Kidney epithelial cell (primary cell): ENCODE measurements at regions not wholly inside any gene's neighbourhood (a gene's known extent, or its start where the extent isn't known, plus 50 kb on each side); places are given as distances from the start of the nearest gene placed in this dataset.
"Not testable (repeated sequence)": the region's sequence is repeated elsewhere in the genome, so short reads cannot be mapped to it uniquely, and the experiment has no call there.

Source experiments
- DNase-seq: peaks from one replicate; pipeline ENCODE4 v3.0.0-alpha.2; 2010; ENCODE audit warnings: low read depth
- H3K27me3 ChIP-seq: 2 replicates; pipeline ENCODE4 v1.6.0; 2011; ENCODE audit warnings: low read length; ENCODE audit not compliant: control insufficient read depth, insufficient read depth
- H3K36me3 ChIP-seq: 2 replicates; pipeline ENCODE4 v1.5.1; 2011; ENCODE audit warnings: low read length; ENCODE audit not compliant: control insufficient read depth, insufficient read depth
- H3K4me3 ChIP-seq: 2 replicates; pipeline ENCODE4 v1.5.1; 2011; ENCODE audit warnings: low read depth, mild to moderate bottlenecking, control low read depth, low read length
- TF ChIP-seq, protein P1 (sequence below): IDR thresholded peaks from 2 replicates; pipeline ENCODE4 v1.5.1; 2011; ENCODE audit warnings: mild to moderate bottlenecking, moderate library complexity, low read length, control low read depth, inconsistent platforms; ENCODE audit not compliant: insufficient read depth, poor library complexity, severe bottlenecking

DNA sequence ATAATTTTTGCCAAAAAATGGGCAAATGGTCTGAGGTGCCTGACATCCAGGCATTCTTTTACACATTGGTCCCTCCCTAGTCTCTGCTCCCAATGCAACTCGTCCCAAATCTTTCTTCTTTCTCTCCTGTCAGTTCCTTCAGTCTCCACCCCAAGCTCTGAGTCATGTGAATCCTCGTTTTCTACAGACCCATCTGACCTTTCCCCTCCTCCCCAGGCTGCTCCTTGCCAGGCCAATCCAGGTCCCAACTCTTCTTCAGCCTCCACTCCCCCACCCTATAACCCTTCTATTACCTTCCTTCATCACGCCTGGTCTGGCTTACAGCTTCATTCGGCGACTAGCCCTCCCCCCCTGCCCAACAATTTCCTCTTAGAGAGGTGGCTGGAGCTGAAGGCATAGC lies 55.3 kb downstream of the BBS10 start:
- H3K4me3 ChIP-seq, H3K27me3 ChIP-seq, H3K36me3 ChIP-seq, DNase-seq: not testable (repeated sequence)

DNA sequence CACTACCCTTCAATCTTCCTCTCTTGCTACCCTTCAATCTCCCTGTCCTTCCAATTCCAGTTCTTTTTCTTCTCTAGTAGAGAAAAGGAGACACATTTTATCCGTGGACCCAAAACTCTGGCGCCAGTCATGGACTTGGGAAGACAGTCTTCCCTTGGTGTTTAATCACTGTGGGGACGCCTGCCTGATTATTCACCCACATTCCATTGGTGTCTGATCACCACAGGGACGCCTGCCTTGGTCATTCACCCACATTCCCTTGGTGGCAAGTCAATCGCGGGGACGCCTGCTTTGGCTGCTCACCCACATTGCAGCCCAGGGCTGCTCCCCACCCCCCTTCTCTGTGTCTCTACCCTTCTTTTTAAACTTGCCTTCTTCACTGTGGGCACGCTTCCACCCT lies 55.9 kb downstream of the BBS10 start:
- not testable (repeated sequence) for H3K4me3 ChIP-seq, H3K27me3 ChIP-seq, H3K36me3 ChIP-seq, DNase-seq

DNA sequence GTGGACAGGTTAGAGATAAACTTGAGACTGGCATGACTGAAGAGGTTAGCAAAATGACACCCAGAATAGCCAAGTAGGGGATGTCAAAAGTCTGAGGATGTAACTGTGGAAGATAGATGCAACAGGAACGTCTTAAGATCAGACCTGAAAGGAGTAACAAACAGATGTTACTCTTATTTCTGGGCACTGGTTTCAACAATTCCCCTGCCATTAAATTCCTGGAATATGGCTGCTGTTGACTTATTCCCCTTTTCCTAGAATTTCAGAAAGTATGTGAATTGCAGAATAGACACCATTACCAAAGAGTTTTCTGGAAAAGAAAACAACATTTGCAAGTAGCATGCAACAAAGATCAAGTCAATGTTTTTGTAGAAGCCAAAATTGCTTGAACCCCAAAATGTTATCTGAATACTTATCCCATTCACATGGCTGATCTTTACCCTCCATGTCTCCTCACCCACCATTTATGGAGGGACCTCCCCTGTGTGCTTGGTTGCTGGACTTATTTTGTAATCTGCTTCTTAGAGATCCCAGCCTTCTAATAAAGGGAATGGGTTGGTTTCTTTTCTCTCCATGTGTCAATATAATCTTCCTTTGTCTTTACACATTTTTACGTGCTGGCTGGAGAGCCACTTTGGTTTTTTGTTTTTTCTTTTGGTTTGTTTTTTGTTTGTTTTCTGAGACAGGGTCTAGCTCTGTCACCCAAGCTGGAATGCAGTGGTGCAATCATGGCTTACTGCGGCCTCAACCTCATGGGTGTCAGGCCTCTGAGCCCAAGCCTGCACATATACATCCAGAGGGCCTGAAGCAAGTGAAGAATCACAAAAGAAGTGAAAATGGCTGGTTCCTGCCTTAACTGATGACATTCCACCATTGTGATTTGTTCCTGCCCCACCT lies 57.0 kb downstream of the BBS10 start:
- H3K36me3 ChIP-seq = no peaks in the 10 kb centered on the region
- TF ChIP-seq, protein P1, sequence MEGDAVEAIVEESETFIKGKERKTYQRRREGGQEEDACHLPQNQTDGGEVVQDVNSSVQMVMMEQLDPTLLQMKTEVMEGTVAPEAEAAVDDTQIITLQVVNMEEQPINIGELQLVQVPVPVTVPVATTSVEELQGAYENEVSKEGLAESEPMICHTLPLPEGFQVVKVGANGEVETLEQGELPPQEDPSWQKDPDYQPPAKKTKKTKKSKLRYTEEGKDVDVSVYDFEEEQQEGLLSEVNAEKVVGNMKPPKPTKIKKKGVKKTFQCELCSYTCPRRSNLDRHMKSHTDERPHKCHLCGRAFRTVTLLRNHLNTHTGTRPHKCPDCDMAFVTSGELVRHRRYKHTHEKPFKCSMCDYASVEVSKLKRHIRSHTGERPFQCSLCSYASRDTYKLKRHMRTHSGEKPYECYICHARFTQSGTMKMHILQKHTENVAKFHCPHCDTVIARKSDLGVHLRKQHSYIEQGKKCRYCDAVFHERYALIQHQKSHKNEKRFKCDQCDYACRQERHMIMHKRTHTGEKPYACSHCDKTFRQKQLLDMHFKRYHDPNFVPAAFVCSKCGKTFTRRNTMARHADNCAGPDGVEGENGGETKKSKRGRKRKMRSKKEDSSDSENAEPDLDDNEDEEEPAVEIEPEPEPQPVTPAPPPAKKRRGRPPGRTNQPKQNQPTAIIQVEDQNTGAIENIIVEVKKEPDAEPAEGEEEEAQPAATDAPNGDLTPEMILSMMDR = no peak
- no peaks in the 10 kb centered on the region for H3K27me3 ChIP-seq
- DNase-seq = no peak
- H3K4me3 ChIP-seq = no peak overlapping the region

DNA sequence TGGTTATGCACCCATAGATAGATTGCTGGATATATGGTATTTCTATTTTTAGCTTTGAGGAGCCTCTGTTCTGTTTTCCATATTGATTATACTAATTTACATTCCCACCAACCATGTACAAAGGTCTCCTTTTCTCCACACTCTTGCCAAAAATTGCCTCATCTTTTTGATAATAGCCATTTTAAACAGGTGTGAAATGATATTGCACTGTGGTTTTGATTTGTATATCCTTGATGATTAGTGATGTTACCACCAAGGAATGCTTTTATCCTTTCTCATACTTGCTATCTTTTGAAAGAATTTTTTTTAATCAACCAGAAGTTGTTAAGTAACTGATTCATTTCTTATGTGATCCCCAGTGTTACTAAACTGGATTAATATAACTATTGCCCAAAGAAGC lies 60.0 kb downstream of the BBS10 start:
- no peak for DNase-seq
- H3K36me3 ChIP-seq = no peaks in the 10 kb centered on the region
- no peak overlapping the region for H3K4me3 ChIP-seq
- no peaks in the 10 kb centered on the region for H3K27me3 ChIP-seq
- TF ChIP-seq, protein P1 = no peak

DNA sequence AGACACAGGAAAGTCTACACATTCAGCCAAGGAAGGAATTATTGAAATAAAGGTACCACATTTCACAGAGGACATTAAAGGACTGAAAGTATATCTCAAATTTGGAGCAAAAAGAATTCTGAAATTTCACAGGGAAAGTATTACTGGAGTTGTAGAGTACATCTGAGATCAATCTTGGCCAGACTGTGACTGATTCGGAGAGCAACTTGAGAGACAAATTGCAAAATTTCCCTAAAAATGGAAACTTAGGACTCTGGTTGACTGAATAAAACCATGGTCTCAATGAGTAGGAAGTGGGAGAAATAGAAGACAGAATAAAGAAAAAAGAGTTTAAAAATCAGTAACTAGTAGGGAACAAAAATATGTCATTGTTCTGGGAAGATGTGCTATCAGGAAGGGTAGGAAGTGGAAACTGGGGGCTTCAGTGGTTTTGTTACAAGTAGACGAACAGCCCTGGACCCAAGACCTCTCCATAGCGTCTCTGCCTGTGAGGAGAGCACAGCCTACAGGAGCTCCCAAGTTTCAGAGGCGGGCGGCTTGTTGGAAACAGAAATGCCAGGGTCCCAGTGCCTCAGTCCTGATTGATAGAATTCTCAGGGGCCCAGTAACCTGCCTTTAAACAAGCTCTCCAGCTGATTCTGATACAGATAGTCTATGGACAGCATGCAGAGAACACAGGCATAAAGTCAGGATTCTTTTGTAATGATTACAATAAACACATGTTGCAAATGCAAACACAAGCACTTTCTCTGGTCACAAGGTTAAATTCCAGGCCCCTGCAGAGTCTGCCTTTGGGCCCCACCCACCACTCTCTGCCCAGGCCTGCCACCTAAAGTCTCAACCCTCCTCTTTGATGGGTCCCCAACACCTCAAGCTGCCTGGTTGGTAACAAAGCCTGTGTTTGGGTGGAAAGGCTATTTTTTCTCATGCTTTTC lies 63.1 kb downstream of the BBS10 start:
- no peak for DNase-seq
- Histone ChIP-seq H3K36me3 (no peaks in the 10 kb centered on the region), H3K27me3 (no peaks in the 10 kb centered on the region), H3K4me3 (no peak overlapping the region)
- TF ChIP-seq, protein P1 = no peak

DNA sequence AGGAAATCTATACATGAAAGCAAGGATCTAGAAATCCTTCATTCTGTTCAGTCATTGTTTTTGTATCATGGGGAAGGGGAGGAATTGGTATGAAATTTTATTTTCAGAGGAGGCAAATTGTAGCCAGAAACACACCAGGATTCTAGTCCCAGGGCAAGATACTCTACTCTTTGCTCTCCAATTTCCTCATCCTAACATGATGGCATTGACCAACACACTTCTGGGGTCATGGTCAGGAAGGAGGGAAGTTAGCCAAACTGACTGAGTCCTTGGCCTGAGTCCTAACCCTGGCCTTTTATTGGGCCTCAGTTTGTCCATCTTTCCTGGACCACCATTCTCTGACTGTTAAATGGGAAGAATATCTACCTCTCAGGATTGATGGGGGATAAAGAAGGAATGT lies 65.5 kb downstream of the BBS10 start:
- TF ChIP-seq, protein P1 = no peak
- no peak for DNase-seq
- Histone ChIP-seq H3K4me3 (no peak overlapping the region), H3K36me3 (no peaks in the 10 kb centered on the region), H3K27me3 (no peaks in the 10 kb centered on the region)
